Right lobe of liver (tissue), 4 donors: ENCODE measurements at regions not wholly inside any gene's neighbourhood (a gene's known extent, or its start where the extent isn't known, plus 50 kb on each side); places are given as distances from the start of the nearest gene placed in this dataset.

Source experiments
- CTCF ChIP-seq, 4 donors: fragments of 200-600 bp in 3 of 4; fragments of 450-650 bp in 1 of 4; IDR thresholded peaks; one replicate each; pipeline versions ENCODE4 v1.5.1 to v1.8.0; 2016 to 2022; ENCODE audit warnings: antibody characterized with exemption in 4 of 4, mild to moderate bottlenecking in 2 of 4
- POLR2A ChIP-seq: fragments of 450-650 bp; IDR thresholded peaks from one replicate; pipeline ENCODE4 v1.6.1; 2017; ENCODE audit warnings: antibody characterized with exemption, mild to moderate bottlenecking
- donor health status: DM: no; HTN: no; CAD: no.
- donor health status: DM: no; HTN: no; CAD: no.
- donor health status: DM: no; HTN: yes; CAD: no.

DNA sequence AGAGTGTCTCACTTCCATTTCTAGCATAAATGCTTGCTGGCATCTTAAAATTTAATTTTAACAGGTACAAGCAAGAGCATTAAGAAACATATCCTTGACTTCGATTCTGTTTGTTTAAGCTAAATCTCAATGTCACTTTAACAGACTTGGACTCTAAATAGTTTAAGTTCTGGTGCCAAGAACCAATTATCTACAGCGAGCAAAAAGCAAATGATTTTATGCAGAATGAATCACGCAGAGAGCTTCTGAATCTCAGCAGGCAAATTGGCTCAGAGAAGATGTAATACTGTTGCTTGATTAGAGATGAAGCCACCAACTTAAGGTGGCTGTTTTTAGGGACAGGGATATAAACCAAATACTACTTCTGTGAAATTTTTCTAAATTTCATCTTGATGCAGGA lies 117.0 kb upstream of the PLD5 start:
- TF ChIP-seq CTCF (IDR thresholded peaks at IDR 0.05) (no peak), POLR2A (no peak)
